NCI-H748 treated with DMSO at 0.1 percent for 48 hours (cell line): ENCODE measurements at regions not wholly inside any gene's neighbourhood (a gene's known extent, or its start where the extent isn't known, plus 50 kb on each side); places are given as distances from the start of the nearest gene placed in this dataset.

Source experiments
- DNase-seq: peaks from one replicate; lab custom pipeline; 2025; lab: John Stamatoyannopoulos, UW

DNA sequence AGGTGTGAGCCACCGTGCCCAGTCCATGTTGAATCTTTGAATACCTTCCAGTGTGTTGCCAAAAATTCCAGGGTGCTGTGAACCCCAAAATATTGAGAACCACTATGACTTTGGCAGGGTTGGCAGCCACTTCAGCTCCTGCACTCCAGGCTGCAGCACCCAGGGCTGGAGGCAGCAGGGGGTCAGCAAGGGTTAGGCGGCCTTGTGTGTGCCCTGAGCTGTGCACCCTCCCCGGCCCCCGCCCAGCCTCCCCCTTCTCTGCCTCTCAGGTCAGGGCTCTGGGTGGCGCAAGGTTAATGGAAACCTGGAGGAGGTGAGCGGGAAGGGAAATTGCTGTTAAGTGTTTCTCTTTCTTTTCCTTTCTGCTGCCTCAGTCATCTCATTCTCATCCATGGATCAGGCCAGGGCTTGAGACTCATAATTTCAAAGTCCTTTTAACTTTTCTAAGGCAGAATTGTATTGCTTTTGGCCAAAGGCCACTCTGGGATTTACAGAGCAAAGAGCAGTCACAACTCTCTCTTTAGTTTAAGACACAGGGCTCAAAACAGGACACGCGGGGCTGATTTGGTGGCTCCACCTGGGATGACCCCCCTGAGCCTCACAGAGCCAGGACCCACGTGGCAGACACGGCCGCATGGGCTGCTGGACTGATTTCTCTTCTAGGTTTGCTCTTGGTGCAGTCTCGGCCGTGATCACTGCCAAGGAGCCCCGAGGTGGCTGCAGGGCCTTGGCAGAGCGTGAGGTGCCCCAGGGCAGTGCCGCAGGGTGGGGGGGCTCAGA, 212.3 kb downstream of the PTPRU start:
- no peak for DNase-seq

GRCh38 chr1:29447368-29447767, 211.0 kb downstream of the PTPRU start:
- no peak for DNase-seq

DNA sequence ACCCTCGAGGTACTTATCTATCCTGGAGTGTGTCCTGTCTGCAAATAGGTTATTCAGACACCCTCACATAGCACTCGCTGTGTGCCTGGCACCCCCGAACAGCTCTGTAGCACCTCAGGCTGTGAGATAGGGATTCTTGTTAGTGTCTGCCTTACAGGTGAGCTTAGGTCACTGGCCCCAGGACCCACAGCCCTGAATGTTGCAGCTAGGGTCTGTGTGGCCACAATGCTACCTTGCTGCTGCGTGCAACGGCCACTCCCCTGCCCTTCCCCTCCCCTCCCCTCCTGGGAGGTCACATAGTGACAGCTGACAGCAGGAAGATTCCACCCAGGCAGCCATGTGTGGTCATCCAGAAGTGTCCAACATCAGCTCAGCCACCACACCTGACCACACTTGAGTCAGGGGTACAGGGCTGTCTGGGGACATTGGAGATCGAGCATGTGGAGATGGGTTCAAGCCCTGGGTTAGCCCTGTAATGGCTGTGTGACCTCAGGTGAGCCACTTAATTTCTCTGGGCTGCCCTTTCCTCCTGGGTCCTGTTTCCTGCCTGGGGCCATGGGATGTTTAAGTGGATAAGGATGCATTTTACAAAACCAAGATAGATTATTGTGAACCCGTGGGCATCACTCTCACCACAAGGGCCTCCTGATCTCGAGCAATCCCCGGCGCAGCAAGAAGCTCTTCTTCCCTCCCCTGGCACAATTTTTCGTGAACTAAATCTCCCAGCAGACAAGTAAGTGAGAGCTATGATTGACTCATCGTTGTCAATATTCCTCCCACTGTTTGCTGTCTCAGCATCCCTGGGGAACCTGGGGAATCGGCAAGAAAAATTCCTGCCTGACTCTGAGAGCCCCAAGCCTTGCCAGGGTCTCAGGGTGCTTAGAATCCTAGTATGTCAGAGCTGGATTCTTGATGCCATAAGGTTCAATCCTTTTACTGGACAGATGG, 208.7 kb downstream of the PTPRU start:
- DNase-seq = no peak

DNA sequence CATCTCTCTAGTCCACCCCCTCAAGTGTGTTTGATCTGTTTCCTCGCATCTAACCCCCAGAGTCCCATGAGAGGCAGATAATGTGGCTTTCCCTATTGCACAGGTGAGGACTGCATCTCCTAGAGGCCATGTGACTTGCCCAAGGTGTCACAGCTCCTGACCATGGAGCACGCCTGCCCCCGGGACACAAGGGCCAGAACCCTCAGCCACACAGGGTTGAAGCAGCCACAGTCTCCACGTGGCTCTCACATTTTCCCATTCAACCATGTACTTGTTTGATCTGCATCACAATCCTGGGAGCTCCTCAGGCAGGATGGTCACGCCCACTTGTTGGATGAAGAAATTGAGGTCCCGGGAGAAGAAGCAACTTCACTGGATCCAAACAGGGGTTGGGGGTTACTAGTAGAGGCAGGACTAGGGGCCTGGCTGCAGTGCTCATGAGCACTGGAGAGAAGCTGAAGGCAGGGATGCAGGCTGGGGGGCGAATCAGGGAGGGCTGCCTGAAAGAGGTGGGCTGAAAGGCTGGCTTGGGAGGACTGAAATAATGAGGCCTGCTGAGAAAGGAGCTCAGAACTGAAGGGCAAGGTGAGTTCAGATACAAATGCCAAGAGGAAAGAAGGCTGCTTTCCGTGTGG, 207.9 kb downstream of the PTPRU start:
- DNase-seq = no peak

GRCh38 chr1:29441916-29442668, 205.8 kb downstream of the PTPRU start:
- no peak for DNase-seq

DNA sequence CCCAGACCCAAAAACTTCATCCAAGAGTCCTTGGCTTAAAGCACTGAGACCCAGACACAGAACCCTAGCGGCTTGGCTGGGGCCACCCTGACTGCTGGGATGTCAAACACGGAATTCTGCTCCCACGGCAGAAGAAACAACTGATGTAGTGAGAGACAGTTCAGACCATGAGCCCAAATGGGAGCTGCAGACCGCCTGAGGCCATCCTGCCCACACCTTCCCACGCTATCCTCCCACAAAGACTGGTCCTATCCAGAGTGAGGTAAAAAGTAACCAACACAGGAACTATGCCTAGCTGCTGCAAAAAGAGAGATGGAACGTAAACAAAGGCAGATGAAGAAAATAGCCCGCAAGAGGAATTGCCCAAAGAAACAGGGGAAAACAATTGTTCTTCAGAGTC, 203.3 kb downstream of the PTPRU start:
- no peak for DNase-seq

DNA sequence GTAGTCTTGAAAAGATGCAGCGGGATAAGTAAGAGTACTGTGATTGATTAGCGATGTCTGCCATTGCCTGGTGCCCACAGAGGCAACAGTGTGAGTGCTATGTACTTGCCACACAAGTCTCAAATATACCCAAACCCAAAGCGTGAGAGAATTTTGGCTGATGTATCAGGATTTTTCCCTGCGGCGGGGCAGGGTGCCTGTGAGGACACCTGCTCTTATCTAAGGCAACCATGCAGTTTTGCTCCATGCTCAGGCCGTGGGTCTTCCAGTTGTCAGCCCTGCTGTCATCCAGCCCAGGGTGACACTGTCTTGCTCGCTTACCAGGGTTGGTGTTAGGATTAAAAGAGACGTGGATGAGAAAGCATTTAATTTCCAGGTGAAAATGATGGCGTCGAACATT, 202.7 kb downstream of the PTPRU start:
- no peak for DNase-seq

GRCh38 chr1:29437946-29438345, 201.6 kb downstream of the PTPRU start:
- no peak for DNase-seq

DNA sequence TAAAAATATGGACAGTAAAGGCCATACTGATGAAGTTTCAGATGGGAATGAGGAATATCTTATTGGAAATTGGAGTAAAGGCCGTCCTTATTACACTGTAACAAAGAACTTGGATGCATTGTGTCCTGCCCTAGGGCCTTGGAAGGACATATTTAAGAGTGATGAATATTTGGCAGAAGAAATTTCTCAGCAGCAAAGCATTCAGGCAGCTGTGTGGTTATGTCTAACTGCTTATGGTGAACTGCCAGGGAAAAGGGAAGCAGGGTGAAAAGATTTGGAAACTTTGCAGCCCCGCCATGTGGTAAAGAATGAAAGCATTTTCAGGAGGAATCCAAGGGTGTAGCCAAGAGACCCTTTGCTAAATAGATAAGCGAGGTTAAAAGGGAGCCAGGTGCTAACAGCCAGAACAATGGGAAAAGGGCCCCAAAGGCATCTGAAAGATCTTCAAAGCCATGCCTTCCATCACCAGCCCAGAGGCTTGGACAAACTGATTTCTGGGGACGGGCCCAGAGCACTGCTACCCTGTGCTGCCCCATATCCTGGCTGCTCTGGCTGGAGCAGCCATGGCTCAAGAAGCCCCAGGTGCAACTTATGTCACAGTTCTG, 200.0 kb downstream of the PTPRU start:
- DNase-seq = no peak

DNA sequence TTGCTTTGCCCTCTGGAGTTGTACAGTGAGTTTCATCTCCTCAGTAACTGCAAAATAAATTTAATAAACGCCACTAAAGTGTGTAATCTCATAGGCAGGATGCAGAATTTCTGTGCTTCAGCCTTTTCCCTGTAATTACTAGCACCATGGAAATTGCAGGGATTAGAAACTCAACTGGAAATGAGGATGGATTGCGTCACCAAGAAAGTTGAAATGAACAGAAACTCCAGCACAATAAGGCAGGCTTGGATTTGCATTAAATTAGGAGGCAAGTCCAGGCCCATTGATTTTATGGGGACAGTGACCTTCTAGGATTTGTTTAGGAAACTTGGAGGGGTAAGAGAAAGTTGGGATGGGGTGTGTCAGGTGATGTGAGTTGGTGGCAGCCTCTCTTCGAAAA, 197.5 kb downstream of the PTPRU start:
- DNase-seq = no peak

GRCh38 chr1:29431138-29431537, 194.8 kb downstream of the PTPRU start:
- no peak for DNase-seq

GRCh38 chr1:29429656-29430055, 193.3 kb downstream of the PTPRU start:
- DNase-seq = no peak

GRCh38 chr1:29428997-29429396, 192.7 kb downstream of the PTPRU start:
- no peak for DNase-seq

DNA sequence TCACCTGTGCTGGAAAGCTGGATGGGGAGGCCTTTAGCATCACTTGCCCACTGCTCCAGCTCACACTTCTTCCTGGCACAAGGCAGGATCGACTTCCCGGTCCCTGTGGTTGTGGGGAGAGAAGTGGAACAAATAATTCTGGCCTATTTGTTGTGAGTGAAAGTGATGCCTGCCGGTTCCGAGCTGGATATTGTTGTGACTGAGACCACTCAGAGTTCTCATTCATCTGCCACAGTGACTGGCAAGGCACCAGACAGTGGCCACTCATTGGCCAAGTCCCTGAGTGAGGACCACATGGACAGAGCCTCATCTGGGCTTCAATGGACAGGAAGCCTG, 191.9 kb downstream of the PTPRU start:
- no peak for DNase-seq

DNA sequence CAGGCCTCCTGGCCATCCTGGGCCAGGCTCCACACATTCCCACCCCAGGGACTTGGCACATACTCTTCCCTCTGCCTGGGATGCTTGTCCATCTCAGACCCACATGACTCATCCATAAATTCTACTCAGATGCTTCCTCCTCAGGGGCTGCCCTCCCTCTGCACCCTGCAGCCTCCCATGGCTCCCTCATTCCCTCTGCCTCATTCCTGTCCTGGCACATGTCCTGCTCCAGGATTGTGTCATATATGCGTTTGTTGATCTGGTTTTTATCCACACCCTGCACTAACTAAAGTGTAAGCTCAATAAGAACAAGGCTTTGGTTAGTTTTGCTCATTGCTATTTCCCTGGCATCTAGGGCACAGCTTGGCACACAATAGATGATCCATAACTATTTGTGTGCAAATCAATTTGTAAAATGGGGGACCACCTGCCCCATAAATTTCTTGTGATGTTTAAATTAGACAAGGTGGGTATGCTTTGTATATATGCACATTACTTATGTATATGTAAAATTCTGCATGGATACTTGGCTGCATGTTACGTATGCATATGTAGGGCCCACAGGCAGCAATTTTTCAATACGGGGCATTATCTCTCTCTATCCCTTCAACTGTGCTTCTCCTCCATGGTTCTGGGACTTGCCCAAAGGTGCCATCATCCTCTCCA, 191.4 kb downstream of the PTPRU start:
- no peak for DNase-seq

DNA sequence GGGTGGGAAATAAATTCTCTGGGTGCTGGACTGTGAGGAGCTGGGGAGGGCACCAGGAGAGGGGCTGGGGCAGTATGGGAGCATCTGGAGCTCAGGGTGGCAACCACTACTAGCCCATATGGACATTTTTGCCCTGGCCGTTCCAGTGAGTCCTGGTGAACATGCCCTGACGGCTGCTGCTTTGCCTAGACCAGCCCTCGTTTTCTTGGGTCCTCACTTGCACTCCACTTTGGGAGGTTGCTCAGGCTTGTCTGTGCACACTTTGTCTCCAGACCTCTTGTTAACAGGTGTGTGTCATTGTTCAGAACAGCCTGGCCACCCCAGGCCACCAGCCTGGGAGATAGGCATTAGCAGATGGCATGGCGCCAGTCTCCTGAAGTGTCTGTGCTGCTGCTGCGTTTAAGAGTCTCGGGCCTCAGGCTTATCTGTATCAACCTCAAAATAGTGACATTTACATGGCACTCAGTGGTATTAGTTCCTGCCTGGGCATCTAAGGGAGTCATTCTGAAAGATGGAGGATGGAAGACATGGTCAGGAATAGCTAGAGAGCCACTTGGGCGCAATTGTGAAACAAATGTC, 190.5 kb downstream of the PTPRU start:
- DNase-seq = no peak

- no peak for DNase-seq
These were observed 189.3 kb downstream of the PTPRU start for GRCh38 chr1:29425631-29426030.

DNA sequence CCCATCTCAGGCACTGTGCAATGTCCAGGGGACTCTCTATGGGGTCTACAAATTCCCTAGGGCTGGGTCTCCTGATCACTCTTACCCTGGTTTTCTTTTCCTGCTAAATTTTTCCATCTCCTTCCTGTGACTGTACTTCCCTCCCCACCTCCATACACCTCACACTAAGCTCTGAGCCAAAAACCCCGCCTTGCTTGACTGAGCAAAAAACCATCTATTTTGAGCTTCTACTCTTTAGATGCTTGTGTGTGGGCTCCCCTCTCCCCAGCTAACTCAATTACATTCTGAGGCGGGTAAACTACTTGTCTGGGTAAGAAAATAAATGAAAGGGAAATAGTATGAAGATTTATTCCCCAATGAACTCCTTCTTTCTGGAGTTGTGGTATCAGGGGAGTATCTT, 187.9 kb downstream of the PTPRU start:
- no peak for DNase-seq

GRCh38 chr1:29420202-29420601, 183.9 kb downstream of the PTPRU start:
- DNase-seq = no peak

- no peak for DNase-seq
These were observed 181.6 kb downstream of the PTPRU start for GRCh38 chr1:29417971-29418370.
